Panc1 (cell line): ENCODE measurements at regions not wholly inside any gene's neighbourhood (a gene's known extent, or its start where the extent isn't known, plus 50 kb on each side); places are given as distances from the start of the nearest gene placed in this dataset.
"Not testable (repeated sequence)": the region's sequence is repeated elsewhere in the genome, so short reads cannot be mapped to it uniquely, and the experiment has no call there.

Source experiments
- ATAC-seq: fragments of 200-7000 bp; cut with Tn5 transposase; 2 replicates; pipeline ENCODE4 v1.9.1; 2020; ENCODE audit warnings: mild to moderate bottlenecking, moderate library complexity
- BruUV-seq: library from RNA; stranded (reverse); fragments of 400-500 nt; replicated peaks from 2 replicates; lab custom pipeline; 2021; lab: Mats Ljungman, UMichigan
- CTCF ChIA-PET: fragments of 300-600 bp; sonication (Branson Sonifier 250); formaldehyde crosslinking; loops from one replicate; lab custom pipeline; 2022; ENCODE audit warnings: antibody characterized with exemption; lab: Charles Lee
- POLR2A ChIA-PET: fragments of 300-600 bp; sonication (Branson Sonifier 250); formaldehyde crosslinking; loops from one replicate; lab custom pipeline; 2022; ENCODE audit warnings: antibody characterized with exemption; lab: Charles Lee
- DNase-seq: peaks from one replicate; pipeline ENCODE4 v3.0.0-alpha.2; 2010; ENCODE audit warnings: low read depth, low spot score
- H3K27ac ChIP-seq: 2 replicates; pipeline ENCODE4 v1.5.1; 2011; ENCODE audit warnings: mild to moderate bottlenecking, low read length, inconsistent platforms
- H3K27me3 ChIP-seq: fragments of 200-500 bp; sonication (Bioruptor generic); 2 replicates; pipeline ENCODE4 v1.6.0; 2014; ENCODE audit warnings: low read length, inconsistent platforms; ENCODE audit not compliant: control insufficient read depth, insufficient read depth
- H3K36me3 ChIP-seq: fragments of 200-500 bp; sonication (Bioruptor generic); 2 replicates; pipeline ENCODE4 v1.5.1; 2014; ENCODE audit warnings: inconsistent platforms, mild to moderate bottlenecking, low read length, moderate library complexity; ENCODE audit not compliant: control insufficient read depth, insufficient read depth
- H3K4me1 ChIP-seq: 2 replicates; pipeline ENCODE4 v1.5.1; 2011; ENCODE audit warnings: inconsistent platforms, mild to moderate bottlenecking, low read length, moderate library complexity; ENCODE audit not compliant: control insufficient read depth, insufficient read depth
- H3K4me3 ChIP-seq, 2 experiments: 2 replicates each; pipeline ENCODE4 v1.5.1; 2011 to 2012; ENCODE audit warnings: low read depth in 2 of 2, low read length in 2 of 2, mild to moderate bottlenecking in 2 of 2, inconsistent platforms in 1 of 2, moderate library complexity in 1 of 2
- H3K9me3 ChIP-seq: fragments of 200-500 bp; sonication (Bioruptor generic); 2 replicates; pipeline ENCODE4 v1.5.1; 2014; ENCODE audit warnings: low read depth, mild to moderate bottlenecking, inconsistent platforms, low read length, moderate library complexity; ENCODE audit not compliant: control insufficient read depth, insufficient read depth
- CTCF ChIP-seq: fragments of 450-650 bp; IDR thresholded peaks from 2 replicates; pipeline ENCODE4 v1.5.1; 2017; ENCODE audit warnings: mild to moderate bottlenecking
- POLR2AphosphoS5 ChIP-seq: IDR thresholded peaks from 2 replicates; pipeline ENCODE4 v1.6.1; 2012; ENCODE audit warnings: mild to moderate bottlenecking, low read depth, low read length, moderate library complexity
- REST ChIP-seq, 2 experiments: IDR thresholded peaks; 2 replicates each; pipeline ENCODE4 v1.6.1; 2011 to 2012; ENCODE audit warnings: low read depth in 2 of 2, control low read depth in 1 of 2, low read length in 1 of 2, mild to moderate bottlenecking in 1 of 2, moderate library complexity in 1 of 2; ENCODE audit not compliant: insufficient read depth in 1 of 2
- SIN3A ChIP-seq: IDR thresholded peaks from 2 replicates; pipeline ENCODE4 v1.6.1; 2012; ENCODE audit warnings: low read depth, mild to moderate bottlenecking, low read length, moderate library complexity, borderline replicate concordance; ENCODE audit not compliant: insufficient read depth
- TCF7L2 ChIP-seq: IDR thresholded peaks from 2 replicates; pipeline ENCODE4 v1.6.1; 2011; ENCODE audit warnings: mild to moderate bottlenecking, low read depth, low read length, inconsistent platforms
- in situ Hi-C: cut with HindIII; loops from 2 replicates; pipeline ENCODE4 v1.10.0; 2016; ENCODE audit warnings: low sequenced_read_pairs, low pct_unique_long_range_greater_than_20kb
- intact Hi-C: fragments of 100-400 bp; cut with micrococcal nuclease; formaldehyde crosslinking; loops from one replicate; pipeline ENCODE4 v1.10.0; 2022; ENCODE audit not compliant: unreplicated experiment

- DNase-seq = no peak
- in situ Hi-C loops = no loop called here
- TF ChIP-seq REST (IDR thresholded peaks at IDR 0.05; ENCODE audit: insufficient read depth in 1 of 2, low read depth in 2 of 2, low read length in 1 of 2) (no peak), CTCF (no peak), POLR2AphosphoS5 (no peak), TCF7L2 (no peak), SIN3A (no peak)
- ATAC-seq = no peak
- H3K36me3 ChIP-seq = no peaks in the 10 kb centered on the region
- ChIA-PET CTCF (interaction anchor here (0.6 kb wide), 1 partner anchor 52 kb away, joined by 6 read pairs; no protein-coding TSS in a partner anchor), POLR2A (interaction anchor here (0.7 kb wide), 1 partner anchor 246 kb away, joined by 17 read pairs; no protein-coding TSS in a partner anchor)
- no TSS peak for BruUV-seq
- H3K4me1 ChIP-seq = no peaks in the 10 kb centered on the region
- H3K27me3 ChIP-seq = no peaks in the 10 kb centered on the region
- no peaks in the 10 kb centered on the region for H3K9me3 ChIP-seq
- intact Hi-C loops = no loop called here
- no peak overlapping the region for H3K27ac ChIP-seq
- H3K4me3 ChIP-seq = no peak overlapping the region
Observed at GRCh38 chr11:69205743-69206612, 50.2 kb downstream of the SMIM38 start.

- not testable (repeated sequence) for ATAC-seq
Observed at GRCh38 chr11:69206613-69206965, 50.9 kb downstream of the SMIM38 start.

More at GRCh38 chr11:69206613-69206965, 50.9 kb downstream of the SMIM38 start:
- H3K27me3 ChIP-seq, H3K27ac ChIP-seq, BruUV-seq, H3K4me1 ChIP-seq, H3K4me3 ChIP-seq, in situ Hi-C loops, H3K9me3 ChIP-seq, intact Hi-C loops, DNase-seq, H3K36me3 ChIP-seq: not testable (repeated sequence)
- CTCF ChIA-PET = interaction anchor here (0.6 kb wide), 1 partner anchor 53 kb away, joined by 6 read pairs; no protein-coding TSS in a partner anchor
- POLR2A ChIA-PET = interaction anchor here (0.7 kb wide), 1 partner anchor 247 kb away, joined by 17 read pairs; no protein-coding TSS in a partner anchor
